HCT116 (cell line): ENCODE measurements at regions not wholly inside any gene's neighbourhood (a gene's known extent, or its start where the extent isn't known, plus 50 kb on each side); places are given as distances from the start of the nearest gene placed in this dataset.

ENCODE experiments used
- ATF3 ChIP-seq: IDR thresholded peaks from 2 replicates; pipeline ENCODE4 v1.6.1; 2012
- CTCF ChIP-seq, 3 experiments: fragments of 200-600 bp in 1 of 3; sonication (generic) in 1 of 3; IDR thresholded peaks in 2 of 3; conservative IDR thresholded peaks in 1 of 3; 2 replicates each; pipeline ENCODE4 v1.5.1; 2012 to 2017; ENCODE audit warnings: low read depth in 2 of 3, low read length in 2 of 3, antibody characterized with exemption in 1 of 3, borderline replicate concordance in 1 of 3, control low read depth in 1 of 3, mild to moderate bottlenecking in 1 of 3, mixed read lengths in 1 of 3, mixed run types in 1 of 3, moderate library complexity in 1 of 3; ENCODE audit not compliant: insufficient read depth in 1 of 3
- EZH2 ChIP-seq: fragments of 200-600 bp; sonication (generic); IDR thresholded peaks from 2 replicates; pipeline ENCODE4 v1.6.1; 2017; ENCODE audit warnings: antibody characterized with exemption, mixed run types
- MAX ChIP-seq: IDR thresholded peaks from 2 replicates; pipeline ENCODE4 v1.6.1; 2012
- POLR2A ChIP-seq: IDR thresholded peaks from 2 replicates; pipeline ENCODE4 v1.7.0; 2011; ENCODE audit warnings: borderline replicate concordance; ENCODE audit not compliant: insufficient read depth, insufficient read length; ENCODE audit errors: extremely low read depth
- POLR2AphosphoS5 ChIP-seq: IDR thresholded peaks from 2 replicates; pipeline ENCODE4 v1.6.1; 2011; ENCODE audit warnings: mild to moderate bottlenecking, low read depth, low read length, moderate library complexity
- REST ChIP-seq: IDR thresholded peaks from 2 replicates; pipeline ENCODE4 v1.6.1; 2012; ENCODE audit warnings: low read depth

GRCh38 chr2:57402096-57402495, 644.5 kb upstream of the VRK2 start:
- TF ChIP-seq CTCF (IDR thresholded peaks at IDR 0.05 in 2 of 3, conservative IDR thresholded peaks at IDR 0.05 in 1 of 3; ENCODE audit: borderline replicate concordance in 1 of 3, insufficient read depth in 1 of 3, low read depth in 2 of 3, low read length in 2 of 3), result no peak
- no peak for TF ChIP-seq REST
- no peak for TF ChIP-seq EZH2
- TF ChIP-seq POLR2AphosphoS5, result no peak
- TF ChIP-seq ATF3, result no peak
- no peak for TF ChIP-seq POLR2A
- no peak for TF ChIP-seq MAX
